KBM-7 (cell line): ENCODE measurements at regions not wholly inside any gene's neighbourhood (a gene's known extent, or its start where the extent isn't known, plus 50 kb on each side); places are given as distances from the start of the nearest gene placed in this dataset.
A peak's percentile ranks its signal among the peaks of the same experiment; 100 is the strongest.

ENCODE experiments used
- DNase-seq: peaks from one replicate; pipeline ENCODE4 v3.0.0-alpha.2; 2015
- in situ Hi-C: fragments of 300-500 bp; cut with MboI; formaldehyde crosslinking; loops from 2 replicates; pipeline ENCODE4 v1.14.3; 2020; ENCODE audit warnings: low sequenced_read_pairs, low pct_unique_long_range_greater_than_20kb, mixed read lengths

DNA sequence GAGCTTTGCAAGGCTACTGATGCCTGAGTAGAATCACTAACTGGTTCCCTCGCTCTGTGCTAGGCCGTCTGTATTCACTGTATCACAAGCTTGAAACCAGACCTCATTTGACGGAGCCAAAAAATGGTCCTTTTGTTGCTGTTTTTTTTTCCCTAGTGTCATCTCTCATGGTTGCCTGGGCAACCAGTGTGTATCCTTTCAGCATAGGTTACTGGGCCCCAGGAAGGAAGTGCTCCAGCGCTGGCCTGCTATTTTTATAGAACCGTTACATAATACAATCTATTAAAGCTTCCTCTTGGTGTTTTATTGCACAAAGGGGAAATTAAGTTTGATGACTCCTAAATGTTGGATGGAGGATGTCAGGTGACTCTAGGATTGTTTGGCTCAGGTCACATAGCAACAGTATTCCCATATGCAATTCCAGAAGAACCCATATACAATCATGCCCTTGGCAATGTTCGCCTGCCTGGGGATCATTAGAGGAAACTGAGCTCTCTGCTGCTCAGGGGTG lies 220.4 kb downstream of the SPRY1 start:
- DNase-seq = peak; percentile 70
- in situ Hi-C loops = no loop called here

DNA sequence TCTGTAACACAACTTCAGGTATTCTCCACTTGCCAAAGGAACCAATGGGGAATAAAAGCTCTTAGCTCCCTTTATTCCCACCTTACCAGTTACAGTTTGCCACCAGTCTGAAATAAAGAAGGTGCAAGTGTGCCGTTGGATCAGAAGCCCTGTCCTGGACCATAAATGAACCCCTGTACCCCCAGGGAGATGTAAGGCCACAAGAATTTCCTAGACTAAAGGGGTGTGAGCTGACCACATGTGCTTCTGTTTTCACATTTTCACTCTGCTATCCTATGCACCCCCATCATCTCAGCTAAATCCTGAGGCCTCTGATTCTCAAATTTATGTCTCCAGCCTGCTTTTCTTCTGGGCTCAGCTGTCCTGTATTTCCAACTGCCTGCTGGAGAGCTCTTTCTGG lies 221.2 kb downstream of the SPRY1 start:
- no peak for DNase-seq
- in situ Hi-C loops = no loop called here

DNA sequence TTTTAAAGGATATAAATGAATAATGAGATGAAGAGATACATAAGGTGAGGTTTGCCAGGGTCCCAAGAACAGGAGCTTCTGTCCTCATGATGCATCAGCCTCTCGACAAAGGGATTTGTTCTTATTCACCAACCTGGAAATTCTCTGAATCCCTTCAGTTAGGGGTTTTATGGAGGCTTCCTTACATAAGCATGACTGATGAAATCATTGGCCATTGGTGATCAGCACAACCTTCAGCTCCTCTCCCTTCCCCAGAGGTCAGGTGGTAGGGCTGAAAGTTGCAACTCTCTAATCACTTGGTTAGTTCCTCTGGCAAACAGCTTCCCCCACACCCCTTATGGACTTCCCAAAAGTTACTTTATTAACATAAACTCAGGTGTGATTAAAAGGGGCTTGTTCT lies 222.0 kb downstream of the SPRY1 start:
- in situ Hi-C loops = no loop called here
- DNase-seq = no peak

DNA sequence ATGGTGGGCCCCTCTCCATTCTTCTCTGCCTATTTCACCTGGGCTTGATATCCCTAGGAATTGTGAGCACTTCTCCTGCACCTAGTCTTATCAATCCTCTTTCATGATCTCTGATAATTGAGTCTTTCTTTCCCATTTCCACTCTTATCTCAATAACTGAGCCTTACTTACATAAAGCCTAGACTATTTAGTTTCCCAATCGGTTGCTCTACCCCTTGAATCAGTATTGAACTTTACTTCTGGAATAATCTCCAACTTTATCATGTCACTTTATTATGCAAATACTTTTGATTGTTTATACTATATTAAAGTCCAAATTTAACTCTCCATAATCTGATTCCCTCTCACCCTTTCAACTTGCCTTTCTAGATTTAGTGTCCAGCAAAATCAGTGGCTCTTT lies 222.7 kb downstream of the SPRY1 start:
- in situ Hi-C loops = no loop called here
- DNase-seq = no peak

DNA sequence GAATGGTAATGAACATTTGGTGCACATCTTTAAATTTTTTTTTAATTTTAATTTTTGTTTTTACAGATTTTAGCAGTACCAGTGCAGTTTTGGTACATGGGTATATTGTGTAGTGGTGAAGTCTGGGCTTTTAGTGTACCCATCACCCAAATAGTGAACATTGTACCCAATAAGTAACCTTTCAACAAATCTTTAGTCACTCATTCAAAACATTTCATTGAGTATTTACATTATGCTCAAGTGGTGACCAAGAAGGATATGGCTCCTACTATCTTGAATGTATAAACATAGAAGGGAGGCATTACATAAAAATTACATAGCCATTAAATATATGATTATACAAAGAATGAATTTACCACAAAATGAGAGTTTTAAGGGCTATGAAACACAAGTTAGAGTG lies 223.3 kb downstream of the SPRY1 start:
- no peak for DNase-seq
- in situ Hi-C loops = no loop called here

DNA sequence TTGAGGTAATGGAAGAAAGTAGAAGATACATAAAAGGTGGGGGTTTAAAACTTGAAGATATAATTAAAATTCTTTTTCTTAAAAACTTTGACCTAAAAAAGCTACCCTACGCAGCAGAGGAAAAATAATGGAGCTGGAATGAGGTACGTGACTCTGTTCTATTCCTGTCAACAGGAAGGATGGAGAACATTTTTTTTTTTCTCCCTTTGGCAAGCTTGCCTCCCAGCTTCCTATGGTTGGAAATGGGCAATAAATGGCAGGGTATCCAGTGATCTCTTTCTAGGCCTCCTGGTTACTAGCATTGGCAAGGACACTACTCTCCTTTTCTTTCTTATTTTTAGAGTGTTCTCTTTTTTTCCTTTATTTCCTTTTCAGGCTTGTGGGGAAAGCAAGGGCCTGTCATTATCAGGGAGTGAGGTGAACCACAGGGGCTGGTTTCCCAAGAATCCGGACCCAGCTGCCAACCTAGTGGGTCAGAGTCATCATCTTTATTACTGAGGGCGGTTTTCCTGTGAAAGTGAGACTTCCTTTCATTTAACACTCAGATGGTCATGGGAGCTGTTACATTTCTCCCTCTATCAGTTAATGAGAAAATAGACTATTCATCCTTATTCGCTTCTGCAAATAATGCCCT lies 224.6 kb downstream of the SPRY1 start:
- in situ Hi-C loops = no loop called here

DNA sequence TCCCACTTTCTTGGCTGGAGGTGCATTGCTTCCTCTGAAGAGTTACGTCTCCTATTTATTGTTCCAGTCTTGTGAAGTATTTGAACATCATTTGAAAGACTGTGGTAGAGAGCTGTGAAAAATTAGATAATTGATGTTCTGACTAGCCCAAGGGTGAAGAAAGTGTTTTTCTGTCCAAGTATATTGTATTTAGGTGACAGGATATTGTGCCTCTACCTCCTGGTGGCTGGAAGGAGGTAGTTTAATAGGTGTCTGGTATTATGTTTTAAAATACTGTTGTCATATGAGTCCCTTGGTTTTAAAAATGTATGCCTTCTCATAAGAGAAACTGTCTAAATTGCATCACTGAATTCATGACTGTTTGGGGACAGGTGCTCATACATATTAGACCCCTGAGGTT lies 226.0 kb downstream of the SPRY1 start:
- no peak for DNase-seq
- in situ Hi-C loops = no loop called here

More for the DNA sequence above, 224.6 kb downstream of the SPRY1 start:
- peak; percentile 83 for DNase-seq

DNA sequence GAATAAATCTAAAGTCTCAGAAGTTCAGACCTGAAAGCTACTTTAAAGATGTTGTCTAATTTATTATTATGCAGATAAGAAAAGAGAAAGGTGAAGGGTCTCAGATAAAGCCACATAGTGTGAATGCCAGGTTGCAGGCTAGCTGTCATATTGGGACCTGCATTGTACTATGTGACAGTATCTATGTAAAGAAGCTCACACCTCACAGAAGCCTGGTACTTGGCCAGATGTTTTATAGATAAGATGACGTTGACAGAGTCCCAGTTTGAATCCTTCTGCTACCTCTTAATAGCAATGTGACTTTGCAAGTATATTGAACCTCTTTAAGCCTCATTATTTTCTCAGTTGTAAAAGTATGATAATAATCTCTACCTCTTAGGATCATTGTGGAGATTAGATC lies 227.0 kb downstream of the SPRY1 start:
- no peak for DNase-seq
- in situ Hi-C loops = no loop called here

DNA sequence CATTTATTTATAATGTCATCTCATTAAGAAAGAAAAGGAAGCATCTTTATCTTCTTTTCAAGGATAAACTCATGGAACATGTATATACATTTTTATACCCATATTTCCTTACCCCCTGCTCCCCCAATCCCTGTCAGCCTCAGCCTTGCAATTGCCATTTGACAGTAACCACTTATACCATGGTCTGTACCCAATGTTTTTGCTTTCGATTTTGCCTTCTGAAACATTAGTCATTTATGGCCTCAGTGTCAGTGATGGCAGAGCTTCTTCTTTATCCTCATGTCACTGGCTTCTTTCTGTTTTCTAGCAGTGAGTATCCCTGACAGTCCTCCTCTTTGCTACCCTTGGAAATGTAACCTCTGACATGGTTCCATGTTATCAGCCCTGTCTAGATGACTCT lies 228.4 kb downstream of the SPRY1 start:
- no peak for DNase-seq
- in situ Hi-C loops = no loop called here

DNA sequence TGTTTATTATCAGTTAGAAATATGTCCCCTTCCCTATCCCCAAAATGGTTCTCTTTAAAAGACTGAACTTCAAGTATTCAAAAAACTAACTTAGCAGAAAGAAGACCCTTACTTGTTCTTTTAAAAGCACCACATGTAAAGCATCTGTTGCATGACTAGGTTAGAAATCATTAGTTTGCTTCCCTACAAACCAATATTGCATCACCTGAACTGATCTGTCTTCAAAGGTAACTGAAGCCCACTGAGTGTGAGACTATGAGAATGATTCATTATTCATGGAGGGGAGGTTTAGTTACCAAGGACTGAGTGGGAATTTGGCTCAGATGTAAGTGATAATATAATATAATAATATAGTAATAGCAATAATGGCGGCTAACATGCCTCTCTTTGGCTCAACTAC lies 231.7 kb downstream of the SPRY1 start:
- DNase-seq = no peak
- in situ Hi-C loops = no loop called here

DNA sequence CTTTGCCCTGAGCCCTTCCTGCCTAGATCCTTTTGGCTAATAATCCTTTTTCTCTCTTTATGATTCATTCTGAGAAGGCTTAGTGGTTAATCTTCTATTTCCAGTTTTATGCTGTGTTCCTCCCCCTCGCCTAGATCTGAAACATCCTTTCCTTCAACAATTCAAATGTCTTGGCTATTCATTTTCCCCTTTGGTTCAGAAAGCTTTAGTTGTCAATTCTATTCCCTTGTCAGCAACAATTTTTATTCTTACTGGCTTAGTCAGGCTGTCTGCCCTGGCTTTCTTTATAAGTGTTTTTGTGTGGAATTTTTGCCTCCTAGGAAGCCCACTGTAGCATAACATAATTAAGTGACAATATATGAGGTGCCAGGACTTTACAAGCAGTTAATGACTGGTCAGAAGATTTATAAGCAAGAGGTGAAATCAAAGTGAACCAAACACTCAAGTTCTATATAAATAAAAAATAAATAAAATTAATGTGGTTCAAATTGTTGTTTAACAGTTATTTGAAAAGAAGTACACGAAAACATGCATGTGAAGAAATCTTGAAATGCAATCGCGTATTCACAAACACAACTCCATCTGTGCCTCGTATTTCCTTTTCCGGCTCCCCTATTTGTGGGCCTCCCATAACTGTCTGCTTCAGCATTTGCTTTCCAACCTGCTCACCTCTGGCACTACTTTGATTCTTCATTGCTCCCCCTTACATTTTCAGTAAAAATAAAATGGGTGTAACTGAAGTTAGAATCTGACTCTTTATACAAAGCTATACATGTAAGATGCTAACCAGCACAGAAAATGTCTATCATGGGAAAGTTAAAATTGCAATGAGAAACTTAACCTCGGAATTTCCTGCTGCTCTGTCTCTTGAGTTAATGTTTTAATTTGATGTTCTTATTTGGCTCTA lies 235.4 kb downstream of the SPRY1 start:
- in situ Hi-C loops = no loop called here
- DNase-seq = no peak

DNA sequence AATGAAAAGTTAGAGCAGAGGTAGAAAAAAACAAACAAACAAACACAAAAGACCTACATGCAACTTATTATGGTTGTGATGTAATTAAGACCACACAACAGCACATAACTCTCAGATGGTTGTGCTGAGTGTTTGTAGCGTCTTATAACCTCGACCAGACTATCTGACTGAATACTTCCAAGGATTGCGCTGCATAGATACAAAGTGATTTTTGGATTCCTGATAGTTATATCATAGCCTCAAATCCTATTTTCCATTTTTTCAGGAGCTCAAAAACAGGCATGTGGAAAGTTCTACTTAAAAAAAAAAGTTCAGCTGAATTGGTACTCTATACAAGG lies 236.1 kb downstream of the SPRY1 start:
- DNase-seq = no peak
- in situ Hi-C loops = no loop called here

DNA sequence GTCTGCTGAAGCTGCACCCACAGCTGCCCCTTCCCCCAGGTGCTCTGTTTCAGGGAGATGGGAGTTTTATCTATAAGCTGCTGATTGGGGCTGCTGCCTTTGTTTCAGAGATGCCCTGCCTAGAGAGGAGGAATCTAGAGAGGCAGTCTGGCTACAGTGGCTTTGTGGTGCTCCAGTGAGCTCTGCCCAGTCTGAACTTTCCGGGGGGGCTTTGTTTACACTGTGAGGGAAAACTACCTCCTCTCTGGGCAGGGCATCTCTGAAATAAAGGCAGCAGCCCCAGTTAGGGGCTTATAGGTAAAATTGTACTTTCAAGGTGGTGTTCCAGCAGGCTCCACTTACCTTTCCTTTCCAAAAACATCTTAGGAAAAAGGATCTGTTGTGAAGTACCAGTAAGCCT lies 242.2 kb downstream of the SPRY1 start:
- DNase-seq = no peak
- in situ Hi-C loops = no loop called here

DNA sequence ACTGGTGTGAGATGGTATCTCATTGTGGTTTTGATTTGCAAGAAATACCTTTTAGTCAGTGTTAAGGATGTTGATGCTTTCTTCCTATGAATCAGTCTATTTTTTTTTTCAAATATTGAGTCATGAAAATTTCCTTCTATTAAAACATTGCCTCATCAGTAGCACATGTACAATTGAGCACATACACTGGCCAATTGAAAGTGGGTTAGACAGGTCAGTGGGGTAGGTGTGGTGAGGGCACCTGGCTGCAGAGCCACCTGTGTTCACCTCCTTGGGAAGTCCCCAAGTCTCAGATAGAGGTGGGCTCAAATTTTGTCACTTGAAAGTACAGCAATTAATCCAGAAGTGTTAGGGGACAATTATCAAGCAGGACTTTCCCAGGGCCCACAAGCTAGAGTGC lies 243.7 kb downstream of the SPRY1 start:
- in situ Hi-C loops = no loop called here
- DNase-seq = no peak

DNA sequence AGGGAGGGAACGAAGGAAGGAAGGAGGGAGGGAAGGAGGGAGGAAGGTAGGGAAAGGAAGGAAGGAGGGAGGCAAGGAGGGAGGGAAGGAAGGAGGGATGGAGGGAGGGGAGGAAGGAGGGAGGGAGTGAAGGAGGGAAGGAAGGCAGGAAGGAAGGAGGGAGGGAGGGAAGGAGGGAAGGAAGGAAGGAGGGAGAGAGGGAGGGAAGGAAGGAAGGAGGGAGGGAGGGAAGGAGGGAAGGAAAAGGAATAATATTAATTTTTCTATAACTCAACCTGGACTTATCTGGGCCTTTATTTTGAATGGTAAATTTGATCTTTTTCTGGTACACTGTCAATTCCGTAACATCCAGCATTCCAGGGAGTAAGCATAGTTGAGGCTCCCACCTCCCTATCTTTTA lies 244.2 kb downstream of the SPRY1 start:
- no peak for DNase-seq
- in situ Hi-C loops = no loop called here

DNA sequence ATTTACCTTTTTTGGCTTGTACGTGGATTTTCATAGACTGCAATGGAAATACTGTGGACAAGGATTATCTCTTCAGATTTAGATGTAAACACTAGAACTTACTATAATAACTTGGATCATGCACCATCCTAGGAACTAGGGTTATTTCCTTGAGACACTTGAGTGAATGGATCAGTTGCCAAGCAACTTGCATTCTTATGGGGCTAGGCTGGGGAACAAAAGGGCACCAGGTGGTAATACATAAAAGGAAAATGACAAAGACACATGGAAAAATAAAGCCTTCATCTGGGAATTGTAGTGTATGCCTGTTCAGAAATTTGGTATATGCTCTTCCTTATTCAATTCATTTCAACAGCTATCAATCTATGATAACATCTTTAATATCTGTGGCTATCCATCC lies 247.1 kb downstream of the SPRY1 start:
- DNase-seq = no peak

DNA sequence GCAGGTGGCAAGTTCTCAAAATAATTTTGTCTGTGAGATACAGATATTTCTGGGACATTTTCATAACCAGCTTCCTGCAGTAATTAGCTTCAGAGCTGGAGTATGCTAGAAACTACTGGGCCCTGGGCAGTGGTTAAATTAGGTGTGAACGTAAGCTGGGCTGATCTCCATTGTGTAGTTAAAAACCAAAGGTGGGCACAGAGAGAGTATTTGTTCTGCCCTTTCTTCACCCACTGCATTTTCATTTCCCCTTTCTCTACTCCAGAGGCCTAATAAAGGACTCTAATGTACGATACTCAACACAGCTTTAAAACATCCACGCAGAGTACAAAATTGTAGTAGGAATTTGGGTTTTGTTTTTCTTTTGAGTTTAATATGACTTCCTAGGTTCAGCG lies 252.7 kb downstream of the SPRY1 start:
- in situ Hi-C loops = no loop called here
- DNase-seq = no peak

More for the DNA sequence above, 247.1 kb downstream of the SPRY1 start:
- in situ Hi-C loops = no loop called here

DNA sequence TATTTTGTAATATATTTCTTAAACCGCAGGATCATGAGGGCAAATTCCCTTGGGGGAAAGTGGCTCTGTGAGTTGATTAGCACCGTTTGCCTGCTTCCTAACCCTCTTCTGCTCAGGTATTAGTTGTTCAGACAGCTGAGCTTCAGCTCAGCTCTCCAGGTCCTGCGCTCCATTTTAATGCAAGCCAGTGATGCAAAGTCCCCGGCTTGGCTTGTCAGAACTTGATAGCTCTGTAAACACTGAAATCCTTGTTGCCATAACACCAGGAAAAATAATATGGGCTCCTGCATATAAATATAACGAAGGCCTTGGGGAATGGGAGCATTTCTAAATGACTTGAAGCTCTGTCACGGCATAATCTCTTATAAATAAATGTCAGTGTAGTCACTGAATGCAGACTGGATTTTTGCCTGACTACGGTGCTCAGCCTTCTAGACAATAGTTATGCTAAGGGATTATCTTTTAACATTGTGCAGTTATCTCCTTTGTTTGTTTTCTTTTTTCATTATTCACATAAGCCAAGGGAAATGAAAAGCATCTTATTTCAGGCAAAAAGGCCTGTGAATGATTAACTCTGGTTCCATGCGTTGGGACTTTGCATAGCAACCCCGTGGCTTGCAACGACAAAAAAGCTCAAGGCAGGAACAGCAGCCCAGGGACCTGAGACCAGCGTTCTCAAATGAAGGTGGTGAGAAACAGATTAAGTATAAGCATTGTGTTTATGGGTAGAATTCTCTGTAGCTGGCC lies 253.2 kb downstream of the SPRY1 start:
- in situ Hi-C loops = loop anchor here (25.0 kb wide), 1 partner anchor 538 kb away; no protein-coding TSS in a partner anchor
- no peak for DNase-seq

DNA sequence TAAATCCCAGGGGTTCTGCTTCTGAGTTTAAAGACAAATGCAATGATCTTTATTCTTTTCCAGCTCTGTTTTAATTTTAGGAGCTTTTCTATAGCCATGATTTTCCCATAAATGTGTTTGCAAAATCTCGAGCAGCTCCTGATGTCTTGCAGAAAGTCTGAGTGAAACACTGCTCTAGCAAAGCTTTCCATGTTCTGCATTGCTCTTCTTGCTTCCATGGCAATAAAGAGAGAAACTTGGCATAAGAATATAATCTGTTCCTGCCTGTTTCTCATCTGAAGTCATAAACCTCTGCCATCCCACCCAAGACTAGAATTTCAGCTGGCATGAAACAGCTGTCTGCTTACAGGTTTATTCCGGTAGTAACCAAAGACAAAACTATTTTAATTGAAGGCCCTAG lies 254.5 kb downstream of the SPRY1 start:
- in situ Hi-C loops = loop anchor here (25.0 kb wide), 1 partner anchor 539 kb away; no protein-coding TSS in a partner anchor
- no peak for DNase-seq
